ENCODE measurements at regions not wholly inside any gene's neighbourhood (a gene's known extent, or its start where the extent isn't known, plus 50 kb on each side); places are given as distances from the start of the nearest gene placed in this dataset.

GRCh38 chr10:21398563-21399231, 126.8 kb downstream of the SKIDA1 start:
- DNase-seq (ENCODE audit: extremely low spot score, unreplicated experiment) = no peak
- Mint-ChIP-seq H3K36me3 (peaks cover 5% of the 10 kb centered on the region), H3K9me3 (peaks cover 10% of the 10 kb centered on the region), H3K4me1 (ENCODE audit: unreplicated experiment) (peaks cover 16% of the 10 kb centered on the region), H3K4me3 (peak overlapping the region; percentile 76), H3K27me3 (no peaks in the 10 kb centered on the region), H3K27ac (peak overlapping the region; percentile 98)
- no peak for TF ChIP-seq CTCF (conservative IDR thresholded peaks at IDR 0.05)

- Mint-ChIP-seq H3K9me3 (peaks cover 10% of the 10 kb centered on the region), H3K4me1 (ENCODE audit: unreplicated experiment) (peaks cover 16% of the 10 kb centered on the region), H3K36me3 (peaks cover 5% of the 10 kb centered on the region), H3K27ac (peak overlapping the region; percentile 41), H3K27me3 (no peaks in the 10 kb centered on the region), H3K4me3 (no peak overlapping the region)
- DNase-seq (ENCODE audit: extremely low spot score, unreplicated experiment) = no peak
- no peak for TF ChIP-seq CTCF (conservative IDR thresholded peaks at IDR 0.05)
Measured at GRCh38 chr10:21396889-21397288, 128.6 kb downstream of the SKIDA1 start.

- Mint-ChIP-seq H3K4me1 (ENCODE audit: unreplicated experiment) (peaks cover 5% of the 10 kb centered on the region), H3K27me3 (no peaks in the 10 kb centered on the region), H3K36me3 (peaks cover 5% of the 10 kb centered on the region), H3K9me3 (peaks cover 10% of the 10 kb centered on the region), H3K4me3 (no peak overlapping the region), H3K27ac (no peak overlapping the region)
- TF ChIP-seq CTCF (conservative IDR thresholded peaks at IDR 0.05) = no peak
- no peak for DNase-seq (ENCODE audit: extremely low spot score, unreplicated experiment)
Measured at GRCh38 chr10:21393931-21394330, 131.6 kb downstream of the SKIDA1 start.

GRCh38 chr10:21388589-21388988, 136.9 kb downstream of the SKIDA1 start:
- Mint-ChIP-seq H3K36me3 (no peaks in the 10 kb centered on the region), H3K4me3 (peak overlapping the region; percentile 21), H3K27me3 (no peaks in the 10 kb centered on the region), H3K27ac (peak overlapping the region; percentile 68), H3K9me3 (peaks cover 5% of the 10 kb centered on the region), H3K4me1 (ENCODE audit: unreplicated experiment) (peaks cover 8% of the 10 kb centered on the region)
- DNase-seq (ENCODE audit: extremely low spot score, unreplicated experiment) = no peak
- no peak for TF ChIP-seq CTCF (conservative IDR thresholded peaks at IDR 0.05)

GRCh38 chr10:21387868-21388267, 137.6 kb downstream of the SKIDA1 start:
- Mint-ChIP-seq H3K27me3 (no peaks in the 10 kb centered on the region), H3K36me3 (no peaks in the 10 kb centered on the region), H3K4me1 (ENCODE audit: unreplicated experiment) (peaks cover 8% of the 10 kb centered on the region), H3K4me3 (no peak overlapping the region), H3K9me3 (peaks cover 5% of the 10 kb centered on the region), H3K27ac (peak overlapping the region; percentile 68)
- no peak for DNase-seq (ENCODE audit: extremely low spot score, unreplicated experiment)
- no peak for TF ChIP-seq CTCF (conservative IDR thresholded peaks at IDR 0.05)

Data from type B pancreatic cell (in vitro differentiated cells).